ENCODE measurements at regions not wholly inside any gene's neighbourhood (a gene's known extent, or its start where the extent isn't known, plus 50 kb on each side); places are given as distances from the start of the nearest gene placed in this dataset.

DNA sequence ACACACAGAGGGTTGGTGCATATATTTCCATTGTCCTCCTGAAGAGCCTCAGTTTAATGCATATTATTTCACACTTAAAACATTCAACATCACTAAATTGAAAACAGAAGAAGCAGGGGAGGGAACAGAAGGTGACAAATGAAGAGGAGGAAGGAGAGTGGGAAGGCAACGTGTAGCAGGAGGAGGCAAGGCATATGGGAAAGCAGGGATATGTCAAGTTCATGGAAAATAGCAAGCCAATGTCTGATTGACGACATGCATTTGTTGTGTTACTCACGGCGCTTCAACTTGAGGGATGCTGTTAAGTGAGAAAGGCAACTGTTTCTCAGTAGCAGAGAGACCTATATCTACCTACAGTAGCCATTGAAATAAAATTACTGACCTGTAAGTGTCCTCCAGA is 154.5 kb downstream of the NSUN3 start:
- no peaks in the 10 kb centered on the region for H3K79me2 ChIP-seq (ENCODE audit: control insufficient read depth, insufficient read depth, low read length)
- H2AFZ ChIP-seq (ENCODE audit: control insufficient read depth, low read length), result no peak overlapping the region
- no peak for TF ChIP-seq EZH2 (IDR thresholded peaks at IDR 0.05; ENCODE audit: low read length)
- TF ChIP-seq, protein P1, sequence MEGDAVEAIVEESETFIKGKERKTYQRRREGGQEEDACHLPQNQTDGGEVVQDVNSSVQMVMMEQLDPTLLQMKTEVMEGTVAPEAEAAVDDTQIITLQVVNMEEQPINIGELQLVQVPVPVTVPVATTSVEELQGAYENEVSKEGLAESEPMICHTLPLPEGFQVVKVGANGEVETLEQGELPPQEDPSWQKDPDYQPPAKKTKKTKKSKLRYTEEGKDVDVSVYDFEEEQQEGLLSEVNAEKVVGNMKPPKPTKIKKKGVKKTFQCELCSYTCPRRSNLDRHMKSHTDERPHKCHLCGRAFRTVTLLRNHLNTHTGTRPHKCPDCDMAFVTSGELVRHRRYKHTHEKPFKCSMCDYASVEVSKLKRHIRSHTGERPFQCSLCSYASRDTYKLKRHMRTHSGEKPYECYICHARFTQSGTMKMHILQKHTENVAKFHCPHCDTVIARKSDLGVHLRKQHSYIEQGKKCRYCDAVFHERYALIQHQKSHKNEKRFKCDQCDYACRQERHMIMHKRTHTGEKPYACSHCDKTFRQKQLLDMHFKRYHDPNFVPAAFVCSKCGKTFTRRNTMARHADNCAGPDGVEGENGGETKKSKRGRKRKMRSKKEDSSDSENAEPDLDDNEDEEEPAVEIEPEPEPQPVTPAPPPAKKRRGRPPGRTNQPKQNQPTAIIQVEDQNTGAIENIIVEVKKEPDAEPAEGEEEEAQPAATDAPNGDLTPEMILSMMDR (optimal IDR thresholded peaks at IDR 0.05 in 1 of 3, IDR thresholded peaks at IDR 0.05 in 1 of 3, conservative IDR thresholded peaks at IDR 0.05 in 1 of 3; ENCODE audit: extremely low read depth in 1 of 3, insufficient read depth in 2 of 3, low read length in 3 of 3), result no peak
- no peak for DNase-seq (ENCODE audit: low read depth, low spot score)
- no peak for FAIRE-seq
- no peaks in the 10 kb centered on the region for H3K4me1 ChIP-seq (ENCODE audit: control insufficient read depth, extremely low read depth, insufficient read depth, low read length)
- no peaks in the 10 kb centered on the region for H4K20me1 ChIP-seq (ENCODE audit: control insufficient read depth, extremely low read depth, insufficient read depth, low read length)
- no peaks in the 10 kb centered on the region for H3K9me3 ChIP-seq (ENCODE audit: control insufficient read depth, low read depth, low read length)
- no peak overlapping the region for H3K4me2 ChIP-seq (ENCODE audit: control insufficient read depth, extremely low read depth, insufficient read depth, low read depth, low read length)
- no peak overlapping the region for H3K9ac ChIP-seq (ENCODE audit: control insufficient read depth, extremely low read depth, insufficient read depth, low read length)
- no peak overlapping the region for H3K27ac ChIP-seq (ENCODE audit: control insufficient read depth, insufficient read depth, low read length)
- no peaks in the 10 kb centered on the region for H3K27me3 ChIP-seq (ENCODE audit: control insufficient read depth, extremely low read depth, insufficient read depth, low read length)
- dilution Hi-C loops (cut with MboI; ENCODE audit: extremely low pct_ligation_motif_present, low sequenced_read_pairs), result no loop called here
- no peaks in the 10 kb centered on the region for H3K36me3 ChIP-seq (ENCODE audit: control insufficient read depth in 2 of 2, extremely low read depth in 1 of 2, insufficient read depth in 2 of 2, low read length in 2 of 2)
- H3K9me1 ChIP-seq (ENCODE audit: control insufficient read depth, extremely low read depth, insufficient read depth, low read length), result no peaks in the 10 kb centered on the region
- H3K4me3 ChIP-seq (ENCODE audit: control insufficient read depth in 2 of 3, extremely low read depth in 1 of 3, insufficient read depth in 2 of 3, low read depth in 1 of 3, low read length in 3 of 3), result no peak overlapping the region

DNA sequence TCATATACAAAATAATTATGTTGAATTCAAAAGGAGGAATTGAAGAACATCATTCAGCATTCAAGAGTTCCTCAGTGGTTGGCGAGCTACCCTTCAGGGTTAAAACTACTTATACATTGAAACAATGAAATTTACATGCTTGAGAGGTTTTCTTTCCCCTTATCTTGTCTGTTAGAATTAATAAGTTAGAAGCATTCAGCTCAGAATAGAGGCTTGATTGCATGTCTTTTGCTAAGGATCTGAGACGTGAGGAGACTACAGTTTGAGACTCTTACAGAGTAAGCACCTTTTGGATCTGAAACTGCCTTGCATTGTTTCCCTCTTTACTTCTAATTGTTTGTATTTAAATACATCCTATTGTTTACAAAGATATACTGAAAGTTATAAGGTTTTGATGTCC is 157.6 kb downstream of the NSUN3 start:
- H3K36me3 ChIP-seq (ENCODE audit: control insufficient read depth in 2 of 2, extremely low read depth in 1 of 2, insufficient read depth in 2 of 2, low read length in 2 of 2), result no peaks in the 10 kb centered on the region
- dilution Hi-C loops (cut with MboI; ENCODE audit: extremely low pct_ligation_motif_present, low sequenced_read_pairs), result no loop called here
- DNase-seq (ENCODE audit: low read depth, low spot score) (no peak), FAIRE-seq (no peak)
- no peaks in the 10 kb centered on the region for H3K27me3 ChIP-seq (ENCODE audit: control insufficient read depth, extremely low read depth, insufficient read depth, low read length)
- no peak overlapping the region for H2AFZ ChIP-seq (ENCODE audit: control insufficient read depth, low read length)
- H3K4me3 ChIP-seq (ENCODE audit: control insufficient read depth in 2 of 3, extremely low read depth in 1 of 3, insufficient read depth in 2 of 3, low read depth in 1 of 3, low read length in 3 of 3), result no peak overlapping the region
- no peaks in the 10 kb centered on the region for H3K79me2 ChIP-seq (ENCODE audit: control insufficient read depth, insufficient read depth, low read length)
- no peak overlapping the region for H3K27ac ChIP-seq (ENCODE audit: control insufficient read depth, insufficient read depth, low read length)
- H3K9me3 ChIP-seq (ENCODE audit: control insufficient read depth, low read depth, low read length), result no peaks in the 10 kb centered on the region
- H3K4me1 ChIP-seq (ENCODE audit: control insufficient read depth, extremely low read depth, insufficient read depth, low read length), result peaks cover 6% of the 10 kb centered on the region
- H3K4me2 ChIP-seq (ENCODE audit: control insufficient read depth, extremely low read depth, insufficient read depth, low read depth, low read length), result no peak overlapping the region
- H4K20me1 ChIP-seq (ENCODE audit: control insufficient read depth, extremely low read depth, insufficient read depth, low read length), result no peaks in the 10 kb centered on the region
- no peaks in the 10 kb centered on the region for H3K9me1 ChIP-seq (ENCODE audit: control insufficient read depth, extremely low read depth, insufficient read depth, low read length)
- H3K9ac ChIP-seq (ENCODE audit: control insufficient read depth, extremely low read depth, insufficient read depth, low read length), result no peak overlapping the region
- TF ChIP-seq EZH2 (IDR thresholded peaks at IDR 0.05; ENCODE audit: low read length), result no peak
- TF ChIP-seq, protein P1 (optimal IDR thresholded peaks at IDR 0.05 in 1 of 3, IDR thresholded peaks at IDR 0.05 in 1 of 3, conservative IDR thresholded peaks at IDR 0.05 in 1 of 3; ENCODE audit: extremely low read depth in 1 of 3, insufficient read depth in 2 of 3, low read length in 3 of 3), result no peak

Measured in keratinocyte (primary cell).